OCI-LY7 (cell line): ENCODE measurements at regions not wholly inside any gene's neighbourhood (a gene's known extent, or its start where the extent isn't known, plus 50 kb on each side); places are given as distances from the start of the nearest gene placed in this dataset.

Experiments
- BruUV-seq: library from RNA; stranded (reverse); fragments of 400-500 nt; replicated peaks from 2 replicates; lab custom pipeline; 2021; lab: Mats Ljungman, UMichigan
- CTCF ChIA-PET: fragments of 300-600 bp; sonication (Branson Sonifier 250); formaldehyde crosslinking; loops from one replicate; lab custom pipeline; 2022; ENCODE audit warnings: antibody characterized with exemption; ENCODE audit not compliant: unreplicated experiment; lab: Charles Lee
- POLR2A ChIA-PET: fragments of 300-600 bp; sonication (Branson Sonifier 250); formaldehyde crosslinking; loops from one replicate; lab custom pipeline; 2022; ENCODE audit warnings: antibody characterized with exemption; lab: Charles Lee
- DNase-seq: peaks from one replicate; pipeline ENCODE4 v3.0.0-alpha.2; 2015; ENCODE audit warnings: low spot score
- H2AFZ ChIP-seq: fragments of 200-600 bp; sonication (generic), shearing (Covaris generic); 2 replicates; pipeline ENCODE4 v1.6.1; 2014; ENCODE audit warnings: mild to moderate bottlenecking, antibody characterized with exemption, low read length, moderate library complexity
- H3K27ac ChIP-seq: fragments of 200-600 bp; sonication (generic); 2 replicates; pipeline ENCODE4 v1.5.1; 2014; ENCODE audit warnings: mixed run types, low read depth, mild to moderate bottlenecking, moderate library complexity, low read length, inconsistent platforms; ENCODE audit not compliant: poor library complexity, severe bottlenecking
- H3K36me3 ChIP-seq: fragments of 200-600 bp; sonication (generic); 2 replicates; pipeline ENCODE4 v1.6.1; 2014; ENCODE audit warnings: mild to moderate bottlenecking, antibody characterized with exemption, low read length, moderate library complexity, mixed read lengths; ENCODE audit not compliant: insufficient read depth
- H3K4me1 ChIP-seq: fragments of 200-600 bp; sonication (generic); 2 replicates; pipeline ENCODE4 v1.5.1; 2014; ENCODE audit warnings: mild to moderate bottlenecking, low read length; ENCODE audit not compliant: insufficient read depth, poor library complexity, severe bottlenecking
- H3K4me2 ChIP-seq: fragments of 200-600 bp; sonication (generic); 2 replicates; pipeline ENCODE4 v1.6.1; 2014; ENCODE audit warnings: mild to moderate bottlenecking, low read length
- H3K4me3 ChIP-seq: fragments of 200-600 bp; sonication (generic); 2 replicates; pipeline ENCODE4 v1.5.1; 2014; ENCODE audit warnings: mild to moderate bottlenecking, low read depth, low read length; ENCODE audit not compliant: poor library complexity, severe bottlenecking
- H3K79me2 ChIP-seq: fragments of 200-600 bp; sonication (generic); 2 replicates; pipeline ENCODE4 v1.6.1; 2016; ENCODE audit warnings: low read depth, mild to moderate bottlenecking, low read length, moderate library complexity, mixed read lengths; ENCODE audit not compliant: insufficient read depth
- H3K9me2 ChIP-seq: fragments of 200-600 bp; sonication (generic); 2 replicates; pipeline ENCODE4 v1.6.1; 2016; ENCODE audit warnings: mild to moderate bottlenecking, low read length, mixed read lengths; ENCODE audit not compliant: insufficient read depth
- H3K9me3 ChIP-seq: fragments of 200-600 bp; sonication (generic); 2 replicates; pipeline ENCODE4 v1.6.1; 2014; ENCODE audit warnings: mild to moderate bottlenecking, mixed run types, low read length, mixed read lengths
- H4K20me1 ChIP-seq: fragments of 200-600 bp; sonication (generic); 2 replicates; pipeline ENCODE4 v1.6.1; 2014; ENCODE audit warnings: mild to moderate bottlenecking, antibody characterized with exemption, low read length, moderate library complexity, mixed read lengths; ENCODE audit not compliant: insufficient read depth
- EZH2phosphoT487 ChIP-seq: fragments of 200-600 bp; sonication (generic); IDR thresholded peaks from 2 replicates; pipeline ENCODE4 v1.6.1; 2018; ENCODE audit warnings: low read depth, borderline replicate concordance, mild to moderate bottlenecking, mixed run types, antibody characterized with exemption, low read length, moderate library complexity, mixed read lengths
- intact Hi-C: fragments of 100-400 bp; cut with micrococcal nuclease; formaldehyde crosslinking; loops from one replicate; pipeline ENCODE4 v1.10.0; 2022; ENCODE audit not compliant: unreplicated experiment
- TF ChIP-seq, protein P1 (sequence below): fragments of 200-600 bp; sonication (generic); conservative IDR thresholded peaks from 2 replicates; pipeline ENCODE4 v1.5.1; 2014; ENCODE audit warnings: mild to moderate bottlenecking, antibody characterized with exemption, low read length, moderate library complexity, mixed read lengths

DNA sequence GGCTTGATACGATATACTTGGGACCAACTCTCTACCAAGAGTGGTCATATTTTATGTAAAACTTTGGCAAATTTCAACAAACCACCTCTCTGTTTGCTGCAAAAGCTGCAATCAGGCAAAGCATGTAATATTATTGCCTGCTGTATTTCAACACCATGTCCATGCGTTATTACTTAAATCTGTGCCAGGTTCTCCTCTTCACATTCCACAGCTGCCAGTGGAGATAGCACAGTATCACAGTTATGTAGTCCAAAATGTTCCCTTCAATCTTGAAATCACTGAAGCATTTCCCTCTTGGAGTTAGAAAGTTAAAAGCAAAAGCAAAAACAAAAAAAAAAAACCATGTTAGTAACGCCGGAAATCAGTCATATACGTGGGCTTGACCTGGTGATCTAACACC, 396.7 kb upstream of the MAGEC2 start:
- Histone ChIP-seq H3K36me3 (no peaks in the 10 kb centered on the region), H3K4me2 (no peak overlapping the region), H4K20me1 (no peaks in the 10 kb centered on the region), H3K9me2 (no peaks in the 10 kb centered on the region), H3K27ac (no peak overlapping the region), H2AFZ (no peak overlapping the region), H3K9me3 (no peaks in the 10 kb centered on the region), H3K4me3 (no peak overlapping the region), H3K4me1 (no peaks in the 10 kb centered on the region), H3K79me2 (no peaks in the 10 kb centered on the region)
- POLR2A ChIA-PET: no interaction called here
- intact Hi-C loops: no loop called here
- no peak for DNase-seq
- CTCF ChIA-PET: no interaction called here
- no TSS peak for BruUV-seq
- TF ChIP-seq, protein P1, sequence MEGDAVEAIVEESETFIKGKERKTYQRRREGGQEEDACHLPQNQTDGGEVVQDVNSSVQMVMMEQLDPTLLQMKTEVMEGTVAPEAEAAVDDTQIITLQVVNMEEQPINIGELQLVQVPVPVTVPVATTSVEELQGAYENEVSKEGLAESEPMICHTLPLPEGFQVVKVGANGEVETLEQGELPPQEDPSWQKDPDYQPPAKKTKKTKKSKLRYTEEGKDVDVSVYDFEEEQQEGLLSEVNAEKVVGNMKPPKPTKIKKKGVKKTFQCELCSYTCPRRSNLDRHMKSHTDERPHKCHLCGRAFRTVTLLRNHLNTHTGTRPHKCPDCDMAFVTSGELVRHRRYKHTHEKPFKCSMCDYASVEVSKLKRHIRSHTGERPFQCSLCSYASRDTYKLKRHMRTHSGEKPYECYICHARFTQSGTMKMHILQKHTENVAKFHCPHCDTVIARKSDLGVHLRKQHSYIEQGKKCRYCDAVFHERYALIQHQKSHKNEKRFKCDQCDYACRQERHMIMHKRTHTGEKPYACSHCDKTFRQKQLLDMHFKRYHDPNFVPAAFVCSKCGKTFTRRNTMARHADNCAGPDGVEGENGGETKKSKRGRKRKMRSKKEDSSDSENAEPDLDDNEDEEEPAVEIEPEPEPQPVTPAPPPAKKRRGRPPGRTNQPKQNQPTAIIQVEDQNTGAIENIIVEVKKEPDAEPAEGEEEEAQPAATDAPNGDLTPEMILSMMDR: no peak
- no peak for TF ChIP-seq EZH2phosphoT487

DNA sequence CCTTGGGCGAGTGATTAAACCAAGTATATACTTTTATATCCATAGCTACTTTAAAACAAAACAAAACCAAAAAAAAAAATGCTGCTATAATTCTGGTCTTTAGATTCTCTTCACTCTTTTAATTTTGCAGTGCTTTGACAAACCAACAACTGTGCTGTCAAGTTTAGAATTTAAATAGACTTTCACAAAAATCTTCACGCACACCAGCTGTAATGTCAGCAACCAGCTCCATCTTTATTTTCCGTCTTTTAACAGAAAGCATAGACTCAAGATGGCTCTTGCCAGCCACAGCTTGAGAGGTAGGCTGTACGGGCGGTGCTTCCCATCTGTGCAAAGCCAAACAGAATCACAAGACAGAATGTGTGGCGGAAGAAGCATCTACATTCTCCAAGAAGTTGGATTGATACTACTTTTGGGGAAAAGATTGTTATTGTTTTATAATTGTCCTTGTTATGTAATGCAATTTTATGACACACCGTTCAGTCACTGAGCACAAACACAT, 388.3 kb upstream of the MAGEC2 start:
- Histone ChIP-seq H4K20me1 (no peaks in the 10 kb centered on the region), H3K36me3 (no peaks in the 10 kb centered on the region), H3K9me3 (no peaks in the 10 kb centered on the region), H3K79me2 (no peaks in the 10 kb centered on the region), H3K9me2 (no peaks in the 10 kb centered on the region), H3K4me3 (no peak overlapping the region), H3K27ac (no peak overlapping the region), H3K4me1 (no peaks in the 10 kb centered on the region), H3K4me2 (no peak overlapping the region), H2AFZ (no peak overlapping the region)
- no peak for DNase-seq
- TF ChIP-seq, protein P1: no peak
- no peak for TF ChIP-seq EZH2phosphoT487
- no TSS peak for BruUV-seq
- CTCF ChIA-PET: no interaction called here
- POLR2A ChIA-PET: no interaction called here
- intact Hi-C loops: no loop called here

DNA sequence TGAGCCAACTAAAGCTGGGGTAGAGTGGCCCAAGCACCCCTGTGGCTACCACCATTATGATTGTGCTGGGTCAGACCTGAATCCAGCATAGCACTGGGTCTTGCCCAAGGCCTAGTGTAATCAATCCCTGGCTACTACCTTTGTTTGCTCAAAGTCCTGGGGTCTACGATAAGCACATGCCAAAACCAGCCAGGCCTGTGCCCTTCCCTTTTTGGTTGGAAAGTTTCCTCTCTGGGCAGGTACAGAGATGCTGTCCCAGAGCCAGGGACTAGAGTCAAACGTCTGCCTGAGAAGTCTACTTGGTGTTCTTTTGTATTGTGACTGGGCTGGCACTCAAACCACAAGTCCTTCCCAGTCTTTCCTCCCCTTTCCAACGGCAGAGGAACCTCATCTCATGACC, 371.5 kb upstream of the MAGEC2 start:
- TF ChIP-seq, protein P1: no peak
- no peak for TF ChIP-seq EZH2phosphoT487
- POLR2A ChIA-PET: no interaction called here
- H3K4me1 ChIP-seq: no peaks in the 10 kb centered on the region
- H3K9me3 ChIP-seq: no peaks in the 10 kb centered on the region
- no peak overlapping the region for H2AFZ ChIP-seq
- H4K20me1 ChIP-seq: no peaks in the 10 kb centered on the region
- CTCF ChIA-PET: no interaction called here
- no peaks in the 10 kb centered on the region for H3K9me2 ChIP-seq
- H3K4me3 ChIP-seq: no peak overlapping the region
- H3K27ac ChIP-seq: no peak overlapping the region
- H3K4me2 ChIP-seq: no peak overlapping the region
- no peaks in the 10 kb centered on the region for H3K79me2 ChIP-seq
- no peak for DNase-seq
- no TSS peak for BruUV-seq
- intact Hi-C loops: no loop called here
- H3K36me3 ChIP-seq: no peaks in the 10 kb centered on the region
